AG09319 (cell line): ENCODE measurements at regions not wholly inside any gene's neighbourhood (a gene's known extent, or its start where the extent isn't known, plus 50 kb on each side); places are given as distances from the start of the nearest gene placed in this dataset.
"Not testable (repeated sequence)": the region's sequence is repeated elsewhere in the genome, so short reads cannot be mapped to it uniquely, and the experiment has no call there.

Experiments
- DNase-seq: peaks from one replicate; pipeline ENCODE4 v3.0.0-alpha.2; 2010; ENCODE audit warnings: low read depth; ENCODE audit errors: extremely low read depth
- CTCF ChIP-seq: IDR thresholded peaks from 2 replicates; pipeline ENCODE4 v1.5.1; 2011; ENCODE audit warnings: low read depth, mild to moderate bottlenecking, inconsistent platforms, low read length, moderate library complexity

- not testable (repeated sequence) for DNase-seq
These were observed 96.2 kb downstream of the BDH1 start for GRCh38 chr3:197459571-197459970.

GRCh38 chr3:197458906-197459470 is 96.8 kb downstream of the BDH1 start:
- no peak for TF ChIP-seq CTCF
- DNase-seq = no peak

- DNase-seq = no peak
- peak; percentile 20 for TF ChIP-seq CTCF
These were observed 97.5 kb downstream of the BDH1 start for GRCh38 chr3:197458179-197458707.

- DNase-seq = peak; percentile 51
These were observed 99.3 kb downstream of the BDH1 start for GRCh38 chr3:197456261-197457091.

GRCh38 chr3:197454841-197455240 is 100.9 kb downstream of the BDH1 start:
- DNase-seq = not testable (repeated sequence)

More at GRCh38 chr3:197456261-197457091, 99.3 kb downstream of the BDH1 start:
- no peak for TF ChIP-seq CTCF

- no peak for DNase-seq
- peak; percentile 8 for TF ChIP-seq CTCF
These were observed 101.8 kb downstream of the BDH1 start for GRCh38 chr3:197454014-197454413.

- TF ChIP-seq CTCF = no peak
- DNase-seq = no peak
These were observed 105.0 kb downstream of the BDH1 start for GRCh38 chr3:197450810-197451209.

GRCh38 chr3:197450308-197450707 is 105.5 kb downstream of the BDH1 start:
- DNase-seq = no peak
- TF ChIP-seq CTCF = no peak

- not testable (repeated sequence) for DNase-seq
These were observed 106.6 kb downstream of the BDH1 start for GRCh38 chr3:197449181-197449580.

- not testable (repeated sequence) for DNase-seq
These were observed 108.0 kb downstream of the BDH1 start for GRCh38 chr3:197447781-197448180.
